GM23248 (cell line): ENCODE measurements at regions not wholly inside any gene's neighbourhood (a gene's known extent, or its start where the extent isn't known, plus 50 kb on each side); places are given as distances from the start of the nearest gene placed in this dataset.

Experiments used
- EZH2 ChIP-seq: fragments of 200-600 bp; sonication (generic); IDR thresholded peaks from 2 replicates; pipeline ENCODE4 v1.6.1; 2018; ENCODE audit warnings: antibody characterized with exemption, mild to moderate bottlenecking; ENCODE audit not compliant: insufficient read depth, poor library complexity, severe bottlenecking
- EZH2phosphoT487 ChIP-seq: fragments of 200-600 bp; sonication (generic); IDR thresholded peaks from 2 replicates; pipeline ENCODE4 v1.6.1; 2018; ENCODE audit warnings: antibody characterized with exemption, moderate library complexity, mild to moderate bottlenecking, low read depth; ENCODE audit not compliant: insufficient read depth

GRCh38 chr5:28117273-28117672 lies 1078.9 kb upstream of the CDH9 start:
- TF ChIP-seq EZH2 (no peak), EZH2phosphoT487 (no peak)
